T-cell (primary cell): ENCODE measurements at regions not wholly inside any gene's neighbourhood (a gene's known extent, or its start where the extent isn't known, plus 50 kb on each side); places are given as distances from the start of the nearest gene placed in this dataset.
"Not testable (repeated sequence)": the region's sequence is repeated elsewhere in the genome, so short reads cannot be mapped to it uniquely, and the experiment has no call there.

ENCODE experiments used
- ATAC-seq, 4 experiments: fragments of 200-7000 bp in 3 of 4; fragments of 150-1000 bp in 1 of 4; cut with Tn5 transposase; replicated peaks in 1 of 4; 1 replicate in 3 of 4; 2 replicates in 1 of 4; pipeline ENCODE4 v1.10.0; 2021; ENCODE audit warnings: moderate library complexity in 3 of 4, mild to moderate bottlenecking in 2 of 4, moderate number of reproducible peaks in 1 of 4
- CTCF ChIA-PET, 2 donors: fragments of 300-600 bp; sonication (Branson Sonifier 250); formaldehyde crosslinking; loops; one replicate each; lab custom pipeline; 2022; ENCODE audit warnings: antibody characterized with exemption in 2 of 2; lab: Charles Lee
- POLR2A ChIA-PET, 2 donors: fragments of 300-600 bp; sonication (Branson Sonifier 250); formaldehyde crosslinking; loops; one replicate each; lab custom pipeline; 2022; ENCODE audit warnings: antibody characterized with exemption in 2 of 2; lab: Charles Lee
- DNase-seq, 35 experiments: peaks; one replicate each; pipeline versions ENCODE4 v3.0.0 to v3.0.0-alpha.2; 2013 to 2023
- H3K27ac ChIP-seq: one replicate; pipeline ENCODE4 v1.5.1; 2013; ENCODE audit warnings: low read length
- H3K27me3 ChIP-seq, 2 experiments: replicated peaks in 1 of 2; 1 replicate in 1 of 2; 2 replicates in 1 of 2; pipeline versions ENCODE4 v1.6.1 to v1.7.0; 2013; ENCODE audit warnings: low read length in 1 of 2, mixed read lengths in 1 of 2; ENCODE audit not compliant: control insufficient read depth in 2 of 2, insufficient read depth in 2 of 2; ENCODE audit errors: extremely low read depth in 1 of 2
- H3K36me3 ChIP-seq, 2 donors: 1 replicate in 1 of 2; 2 replicates in 1 of 2; pipeline versions ENCODE4 v1.6.1 to v1.7.0; 2013; ENCODE audit warnings: low read length in 1 of 2; ENCODE audit not compliant: control insufficient read depth in 2 of 2, insufficient read depth in 1 of 2; ENCODE audit errors: extremely low read depth in 1 of 2
- H3K4me1 ChIP-seq, 2 experiments: 1 replicate in 1 of 2; 2 replicates in 1 of 2; pipeline versions ENCODE4 v1.6.1 to v1.7.0; 2013; ENCODE audit warnings: low read length in 2 of 2, mixed read lengths in 1 of 2; ENCODE audit not compliant: insufficient read depth in 2 of 2, control insufficient read depth in 1 of 2; ENCODE audit errors: extremely low read depth in 1 of 2
- H3K4me3 ChIP-seq, 2 donors: 1 replicate in 1 of 2; 2 replicates in 1 of 2; pipeline versions ENCODE4 v1.5.1 to v1.7.0; 2013; ENCODE audit warnings: mild to moderate bottlenecking in 2 of 2, low read length in 1 of 2, moderate library complexity in 1 of 2; ENCODE audit not compliant: control insufficient read depth in 1 of 2; ENCODE audit errors: extremely low read depth in 1 of 2
- H3K9me3 ChIP-seq: 2 replicates; pipeline ENCODE4 v1.7.0; 2013
- H3K27ac Mint-ChIP-seq, 2 donors: one replicate each; pipeline ENCODE4 v1.8.0; 2020 to 2021; ENCODE audit warnings: mild to moderate bottlenecking in 2 of 2, mixed read lengths in 2 of 2
- H3K27me3 Mint-ChIP-seq, 2 donors: one replicate each; pipeline ENCODE4 v1.8.0; 2021 to 2022; ENCODE audit warnings: mixed read lengths in 2 of 2
- H3K36me3 Mint-ChIP-seq: one replicate; pipeline ENCODE4 v1.8.0; 2021; ENCODE audit warnings: mixed read lengths
- H3K4me1 Mint-ChIP-seq, 3 donors: one replicate each; pipeline ENCODE4 v1.8.0; 2020 to 2022; ENCODE audit warnings: mixed read lengths in 3 of 3, mild to moderate bottlenecking in 1 of 3
- H3K4me3 Mint-ChIP-seq, 3 donors: one replicate each; pipeline ENCODE4 v1.8.0; 2020 to 2022; ENCODE audit warnings: mild to moderate bottlenecking in 3 of 3, mixed read lengths in 3 of 3, moderate library complexity in 3 of 3
- H3K9me3 Mint-ChIP-seq, 3 donors: one replicate each; pipeline ENCODE4 v1.8.0; 2020 to 2022; ENCODE audit warnings: mixed read lengths in 3 of 3
- WGBS: methylation state at CpG from one replicate; pipeline ENCODE4 v1.1.5; 2013; ENCODE audit warnings: missing lambda C conversion rate; ENCODE audit not compliant: insufficient coverage; 5-methylcytosine and 5-hydroxymethylcytosine counted together

GRCh38 chr6:3672339-3672738, 79.2 kb downstream of the PXDC1 start:
- H3K36me3 ChIP-seq, POLR2A ChIA-PET, H3K27ac ChIP-seq, DNase-seq, ATAC-seq, H3K27ac Mint-ChIP-seq, H3K9me3 ChIP-seq, H3K36me3 Mint-ChIP-seq, H3K4me3 ChIP-seq, H3K4me3 Mint-ChIP-seq, H3K4me1 ChIP-seq, CTCF ChIA-PET, H3K4me1 Mint-ChIP-seq, H3K27me3 ChIP-seq: not testable (repeated sequence)
- WGBS: no CpG with 5 or more reads among the region's 4 CpGs
- Mint-ChIP-seq H3K9me3 (peaks cover 4 to 13% (median 6%) of the 10 kb centered on the region in 3 donors), H3K27me3 (peaks cover 4 to 17% of the 10 kb centered on the region in 2 donors)

- no peak overlapping the region for H3K27ac ChIP-seq
- no peaks in the 10 kb centered on the region for H3K36me3 ChIP-seq
- no peaks in the 10 kb centered on the region for H3K9me3 ChIP-seq
- WGBS: no CpG with 5 or more reads among the region's 1 CpG
- no peak overlapping the region for H3K27ac Mint-ChIP-seq
- DNase-seq (no peak), ATAC-seq (no peak)
- no peak overlapping the region for H3K4me3 ChIP-seq
- H3K4me3 Mint-ChIP-seq: no peak overlapping the region
- H3K9me3 Mint-ChIP-seq: peaks cover 0 to 13% (median 2%) of the 10 kb centered on the region in 3 donors
- peaks cover 6 to 11% of the 10 kb centered on the region in 2 donors for H3K27me3 Mint-ChIP-seq
- H3K27me3 ChIP-seq: no peaks in the 10 kb centered on the region
- no peaks in the 10 kb centered on the region for H3K4me1 Mint-ChIP-seq
- H3K36me3 Mint-ChIP-seq: no peaks in the 10 kb centered on the region
- H3K4me1 ChIP-seq: no peaks in the 10 kb centered on the region
- CTCF ChIA-PET: no interaction called here
- POLR2A ChIA-PET: interaction anchor here in 1 of 2 donors (0.6 kb wide), 1 partner anchor 220 kb away, joined by 3 read pairs; no protein-coding TSS in a partner anchor
Measured at GRCh38 chr6:3671382-3671781, 80.1 kb downstream of the PXDC1 start.

GRCh38 chr6:3670356-3670755, 81.2 kb downstream of the PXDC1 start:
- Mint-ChIP-seq H3K9me3 (peaks cover 0 to 13% (median 2%) of the 10 kb centered on the region in 3 donors), H3K36me3 (no peaks in the 10 kb centered on the region), H3K4me3 (no peak overlapping the region), H3K27ac (no peak overlapping the region), H3K4me1 (no peaks in the 10 kb centered on the region), H3K27me3 (peaks cover 6 to 7% of the 10 kb centered on the region in 2 donors)
- Histone ChIP-seq H3K9me3 (no peaks in the 10 kb centered on the region), H3K27ac (no peak overlapping the region), H3K4me1 (no peaks in the 10 kb centered on the region), H3K36me3 (no peaks in the 10 kb centered on the region), H3K4me3 (no peak overlapping the region), H3K27me3 (peaks cover 0 to 3% of the 10 kb centered on the region in 2 experiments)
- WGBS: no CpG with 5 or more reads among the region's 1 CpG
- ATAC-seq (no peak), DNase-seq (no peak)
- ChIA-PET CTCF (no interaction called here), POLR2A (no interaction called here)

GRCh38 chr6:3669916-3670315, 81.6 kb downstream of the PXDC1 start:
- no peak overlapping the region for H3K27ac Mint-ChIP-seq
- Histone ChIP-seq H3K36me3 (no peaks in the 10 kb centered on the region), H3K4me1 (no peaks in the 10 kb centered on the region), H3K9me3 (no peaks in the 10 kb centered on the region), H3K27me3 (peaks cover 0 to 3% of the 10 kb centered on the region in 2 experiments), H3K27ac (no peak overlapping the region), H3K4me3 (no peak overlapping the region)
- CTCF ChIA-PET: no interaction called here
- no peak for ATAC-seq
- DNase-seq: no peak
- H3K9me3 Mint-ChIP-seq: peaks cover 0 to 13% (median 2%) of the 10 kb centered on the region in 3 donors
- H3K27me3 Mint-ChIP-seq: peaks cover 3% of the 10 kb centered on the region in 2 donors
- H3K4me3 Mint-ChIP-seq: no peak overlapping the region
- 71% methylated on average over 1 of the region's 5 CpGs for WGBS
- POLR2A ChIA-PET: no interaction called here
- H3K4me1 Mint-ChIP-seq: no peaks in the 10 kb centered on the region
- H3K36me3 Mint-ChIP-seq: no peaks in the 10 kb centered on the region

- Histone ChIP-seq H3K4me1 (no peaks in the 10 kb centered on the region), H3K9me3 (no peaks in the 10 kb centered on the region), H3K27me3 (peaks cover 0 to 13% of the 10 kb centered on the region in 2 experiments), H3K4me3 (no peak overlapping the region), H3K36me3 (no peaks in the 10 kb centered on the region), H3K27ac (no peak overlapping the region)
- DNase-seq (no peak), ATAC-seq (no peak)
- WGBS: 83% methylated on average over 1 of the region's 1 CpG
- H3K4me3 Mint-ChIP-seq: no peak overlapping the region
- H3K9me3 Mint-ChIP-seq: peaks cover 0 to 13% (median 2%) of the 10 kb centered on the region in 3 donors
- H3K27ac Mint-ChIP-seq: no peak overlapping the region
- ChIA-PET CTCF (no interaction called here), POLR2A (no interaction called here)
- H3K27me3 Mint-ChIP-seq: peaks cover 3% of the 10 kb centered on the region in 2 donors
- H3K36me3 Mint-ChIP-seq: no peaks in the 10 kb centered on the region
- H3K4me1 Mint-ChIP-seq: no peaks in the 10 kb centered on the region
Measured at GRCh38 chr6:3665608-3666007, 85.9 kb downstream of the PXDC1 start.

- Mint-ChIP-seq H3K9me3 (peaks cover 0 to 11% (median under 1%) of the 10 kb centered on the region in 3 donors), H3K4me1 (no peaks in the 10 kb centered on the region), H3K4me3 (no peak overlapping the region), H3K27me3 (peaks cover 3% of the 10 kb centered on the region in 2 donors), H3K27ac (no peak overlapping the region), H3K36me3 (no peaks in the 10 kb centered on the region)
- no peak for DNase-seq
- Histone ChIP-seq H3K9me3 (no peaks in the 10 kb centered on the region), H3K36me3 (no peaks in the 10 kb centered on the region), H3K4me3 (no peak overlapping the region), H3K27ac (no peak overlapping the region), H3K27me3 (peaks cover 0 to 17% of the 10 kb centered on the region in 2 experiments), H3K4me1 (no peaks in the 10 kb centered on the region)
- POLR2A ChIA-PET: no interaction called here
- no peak for ATAC-seq
- CTCF ChIA-PET: no interaction called here
- 85% methylated on average over 7 of the region's 8 CpGs for WGBS
Measured at GRCh38 chr6:3664625-3665041, 86.9 kb downstream of the PXDC1 start.

GRCh38 chr6:3663811-3664210, 87.7 kb downstream of the PXDC1 start:
- Histone ChIP-seq H3K27me3 (peaks cover 0 to 17% of the 10 kb centered on the region in 2 experiments), H3K4me1 (no peaks in the 10 kb centered on the region), H3K9me3 (no peaks in the 10 kb centered on the region), H3K4me3 (no peak overlapping the region), H3K27ac (no peak overlapping the region), H3K36me3 (no peaks in the 10 kb centered on the region)
- ChIA-PET CTCF (no interaction called here), POLR2A (no interaction called here)
- Mint-ChIP-seq H3K27ac (no peak overlapping the region), H3K4me1 (no peaks in the 10 kb centered on the region), H3K27me3 (peaks cover 3% of the 10 kb centered on the region in 2 donors), H3K4me3 (no peak overlapping the region), H3K9me3 (peaks cover 0 to 4% (median 0%) of the 10 kb centered on the region in 3 donors), H3K36me3 (no peaks in the 10 kb centered on the region)
- 49% methylated on average over 5 of the region's 6 CpGs for whole genome bisulfite sequencing
- ATAC-seq (no peak), DNase-seq (no peak)
